HCT116 (cell line): ENCODE measurements at regions not wholly inside any gene's neighbourhood (a gene's known extent, or its start where the extent isn't known, plus 50 kb on each side); places are given as distances from the start of the nearest gene placed in this dataset.

ENCODE experiments used
- CBX3 ChIP-seq: IDR thresholded peaks from 2 replicates; pipeline ENCODE4 v1.6.1; 2012; ENCODE audit warnings: low read depth
- CEBPB ChIP-seq: IDR thresholded peaks from 2 replicates; pipeline ENCODE4 v1.6.1; 2012; ENCODE audit warnings: low read depth
- EGR1 ChIP-seq: IDR thresholded peaks from 2 replicates; pipeline ENCODE4 v1.6.1; 2012; ENCODE audit warnings: low read depth
- EZH2 ChIP-seq: fragments of 200-600 bp; sonication (generic); IDR thresholded peaks from 2 replicates; pipeline ENCODE4 v1.6.1; 2017; ENCODE audit warnings: antibody characterized with exemption, mixed run types
- EZH2phosphoT487 ChIP-seq: fragments of 200-600 bp; IDR thresholded peaks from 2 replicates; pipeline ENCODE4 v1.6.1; 2018; ENCODE audit warnings: antibody characterized with exemption, borderline replicate concordance
- POLR2A ChIP-seq: IDR thresholded peaks from 2 replicates; pipeline ENCODE4 v1.7.0; 2011; ENCODE audit warnings: borderline replicate concordance; ENCODE audit not compliant: insufficient read depth, insufficient read length; ENCODE audit errors: extremely low read depth
- POLR2AphosphoS5 ChIP-seq: IDR thresholded peaks from 2 replicates; pipeline ENCODE4 v1.6.1; 2011; ENCODE audit warnings: mild to moderate bottlenecking, low read depth, low read length, moderate library complexity
- SIN3A ChIP-seq: IDR thresholded peaks from 2 replicates; pipeline ENCODE4 v1.6.1; 2012; ENCODE audit warnings: low read depth
- YY1 ChIP-seq: IDR thresholded peaks from 2 replicates; pipeline ENCODE4 v1.6.1; 2011; ENCODE audit warnings: low read length, low read depth, moderate library complexity, mild to moderate bottlenecking; ENCODE audit not compliant: insufficient replicate concordance; ENCODE audit errors: extremely low read depth
- ZNF274 ChIP-seq: fragments of 200-500 bp; sonication (Bioruptor generic); IDR thresholded peaks from 2 replicates; pipeline ENCODE4 v1.6.1; 2014; ENCODE audit warnings: mild to moderate bottlenecking, low read depth, low read length, inconsistent platforms
- TF ChIP-seq, protein P1 (sequence below), 3 experiments: fragments of 200-600 bp in 1 of 3; sonication (generic) in 1 of 3; IDR thresholded peaks in 2 of 3; conservative IDR thresholded peaks in 1 of 3; 2 replicates each; pipeline ENCODE4 v1.5.1; 2012 to 2017; ENCODE audit warnings: low read depth in 2 of 3, low read length in 2 of 3, antibody characterized with exemption in 1 of 3, borderline replicate concordance in 1 of 3, control low read depth in 1 of 3, mild to moderate bottlenecking in 1 of 3, mixed read lengths in 1 of 3, mixed run types in 1 of 3, moderate library complexity in 1 of 3; ENCODE audit not compliant: insufficient read depth in 1 of 3
- TF ChIP-seq, protein P2 (sequence below): IDR thresholded peaks from 2 replicates; pipeline ENCODE4 v1.6.1; 2012; ENCODE audit warnings: low read depth
- TF ChIP-seq, protein P3 (sequence below): IDR thresholded peaks from 2 replicates; pipeline ENCODE4 v1.6.1; 2011; ENCODE audit warnings: mild to moderate bottlenecking, low read length, moderate library complexity; ENCODE audit not compliant: insufficient replicate concordance; ENCODE audit errors: extremely low read depth

DNA sequence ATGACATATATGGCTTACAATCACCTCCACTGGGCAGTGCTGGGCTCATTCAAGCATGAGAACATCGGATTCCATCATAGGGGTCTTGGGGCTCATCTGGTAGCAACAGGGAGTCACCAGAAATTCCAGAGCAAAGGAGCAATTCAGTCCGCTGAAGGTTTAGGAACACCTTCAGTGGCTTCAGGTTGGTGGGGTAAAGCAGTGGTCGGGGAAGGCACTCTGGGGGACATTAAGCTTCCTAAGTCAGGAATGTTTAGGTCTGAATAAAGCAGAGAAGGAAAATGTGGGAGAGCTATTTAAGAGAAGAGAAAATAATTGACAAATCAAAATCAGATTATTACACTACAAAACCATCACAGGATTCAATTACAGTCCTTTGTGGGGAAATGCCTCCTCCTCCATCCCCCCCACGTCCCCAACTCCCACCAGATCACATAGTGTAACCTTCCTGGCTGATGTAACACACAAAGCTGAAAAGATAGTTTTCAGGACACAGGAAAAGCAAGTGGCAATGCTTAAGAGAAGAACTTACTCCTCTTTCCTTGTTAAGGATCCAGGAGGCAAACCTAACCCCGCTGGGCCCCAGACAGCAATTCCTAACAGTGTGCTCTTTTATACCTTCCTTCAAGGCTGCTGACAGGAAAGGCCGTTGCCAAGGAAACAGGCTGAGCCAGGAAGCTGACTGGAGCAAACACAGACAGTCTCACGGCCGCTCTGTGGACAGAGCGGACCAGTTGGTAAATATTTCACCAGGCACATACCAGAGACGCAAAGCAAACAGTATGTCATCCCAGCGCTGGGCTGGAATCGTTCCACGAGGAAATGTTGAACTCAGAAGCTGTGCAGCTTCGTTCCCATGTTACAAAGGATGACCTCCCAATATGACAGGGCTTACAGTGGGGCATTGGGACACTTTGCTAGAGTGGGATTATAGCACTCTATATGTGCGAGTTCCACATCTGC lies 57.5 kb upstream of the LMCD1 start:
- TF ChIP-seq EGR1 (no peak), POLR2AphosphoS5 (no peak), YY1 (no peak), CEBPB (no peak), EZH2 (no peak), ZNF274 (no peak), CBX3 (no peak), POLR2A (no peak), SIN3A (no peak), EZH2phosphoT487 (no peak)
- TF ChIP-seq, protein P1, sequence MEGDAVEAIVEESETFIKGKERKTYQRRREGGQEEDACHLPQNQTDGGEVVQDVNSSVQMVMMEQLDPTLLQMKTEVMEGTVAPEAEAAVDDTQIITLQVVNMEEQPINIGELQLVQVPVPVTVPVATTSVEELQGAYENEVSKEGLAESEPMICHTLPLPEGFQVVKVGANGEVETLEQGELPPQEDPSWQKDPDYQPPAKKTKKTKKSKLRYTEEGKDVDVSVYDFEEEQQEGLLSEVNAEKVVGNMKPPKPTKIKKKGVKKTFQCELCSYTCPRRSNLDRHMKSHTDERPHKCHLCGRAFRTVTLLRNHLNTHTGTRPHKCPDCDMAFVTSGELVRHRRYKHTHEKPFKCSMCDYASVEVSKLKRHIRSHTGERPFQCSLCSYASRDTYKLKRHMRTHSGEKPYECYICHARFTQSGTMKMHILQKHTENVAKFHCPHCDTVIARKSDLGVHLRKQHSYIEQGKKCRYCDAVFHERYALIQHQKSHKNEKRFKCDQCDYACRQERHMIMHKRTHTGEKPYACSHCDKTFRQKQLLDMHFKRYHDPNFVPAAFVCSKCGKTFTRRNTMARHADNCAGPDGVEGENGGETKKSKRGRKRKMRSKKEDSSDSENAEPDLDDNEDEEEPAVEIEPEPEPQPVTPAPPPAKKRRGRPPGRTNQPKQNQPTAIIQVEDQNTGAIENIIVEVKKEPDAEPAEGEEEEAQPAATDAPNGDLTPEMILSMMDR (IDR thresholded peaks at IDR 0.05 in 2 of 3, conservative IDR thresholded peaks at IDR 0.05 in 1 of 3; ENCODE audit: borderline replicate concordance in 1 of 3, insufficient read depth in 1 of 3, low read depth in 2 of 3, low read length in 2 of 3) = no peak
- TF ChIP-seq, protein P2, sequence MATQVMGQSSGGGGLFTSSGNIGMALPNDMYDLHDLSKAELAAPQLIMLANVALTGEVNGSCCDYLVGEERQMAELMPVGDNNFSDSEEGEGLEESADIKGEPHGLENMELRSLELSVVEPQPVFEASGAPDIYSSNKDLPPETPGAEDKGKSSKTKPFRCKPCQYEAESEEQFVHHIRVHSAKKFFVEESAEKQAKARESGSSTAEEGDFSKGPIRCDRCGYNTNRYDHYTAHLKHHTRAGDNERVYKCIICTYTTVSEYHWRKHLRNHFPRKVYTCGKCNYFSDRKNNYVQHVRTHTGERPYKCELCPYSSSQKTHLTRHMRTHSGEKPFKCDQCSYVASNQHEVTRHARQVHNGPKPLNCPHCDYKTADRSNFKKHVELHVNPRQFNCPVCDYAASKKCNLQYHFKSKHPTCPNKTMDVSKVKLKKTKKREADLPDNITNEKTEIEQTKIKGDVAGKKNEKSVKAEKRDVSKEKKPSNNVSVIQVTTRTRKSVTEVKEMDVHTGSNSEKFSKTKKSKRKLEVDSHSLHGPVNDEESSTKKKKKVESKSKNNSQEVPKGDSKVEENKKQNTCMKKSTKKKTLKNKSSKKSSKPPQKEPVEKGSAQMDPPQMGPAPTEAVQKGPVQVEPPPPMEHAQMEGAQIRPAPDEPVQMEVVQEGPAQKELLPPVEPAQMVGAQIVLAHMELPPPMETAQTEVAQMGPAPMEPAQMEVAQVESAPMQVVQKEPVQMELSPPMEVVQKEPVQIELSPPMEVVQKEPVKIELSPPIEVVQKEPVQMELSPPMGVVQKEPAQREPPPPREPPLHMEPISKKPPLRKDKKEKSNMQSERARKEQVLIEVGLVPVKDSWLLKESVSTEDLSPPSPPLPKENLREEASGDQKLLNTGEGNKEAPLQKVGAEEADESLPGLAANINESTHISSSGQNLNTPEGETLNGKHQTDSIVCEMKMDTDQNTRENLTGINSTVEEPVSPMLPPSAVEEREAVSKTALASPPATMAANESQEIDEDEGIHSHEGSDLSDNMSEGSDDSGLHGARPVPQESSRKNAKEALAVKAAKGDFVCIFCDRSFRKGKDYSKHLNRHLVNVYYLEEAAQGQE = no peak
- TF ChIP-seq, protein P3, sequence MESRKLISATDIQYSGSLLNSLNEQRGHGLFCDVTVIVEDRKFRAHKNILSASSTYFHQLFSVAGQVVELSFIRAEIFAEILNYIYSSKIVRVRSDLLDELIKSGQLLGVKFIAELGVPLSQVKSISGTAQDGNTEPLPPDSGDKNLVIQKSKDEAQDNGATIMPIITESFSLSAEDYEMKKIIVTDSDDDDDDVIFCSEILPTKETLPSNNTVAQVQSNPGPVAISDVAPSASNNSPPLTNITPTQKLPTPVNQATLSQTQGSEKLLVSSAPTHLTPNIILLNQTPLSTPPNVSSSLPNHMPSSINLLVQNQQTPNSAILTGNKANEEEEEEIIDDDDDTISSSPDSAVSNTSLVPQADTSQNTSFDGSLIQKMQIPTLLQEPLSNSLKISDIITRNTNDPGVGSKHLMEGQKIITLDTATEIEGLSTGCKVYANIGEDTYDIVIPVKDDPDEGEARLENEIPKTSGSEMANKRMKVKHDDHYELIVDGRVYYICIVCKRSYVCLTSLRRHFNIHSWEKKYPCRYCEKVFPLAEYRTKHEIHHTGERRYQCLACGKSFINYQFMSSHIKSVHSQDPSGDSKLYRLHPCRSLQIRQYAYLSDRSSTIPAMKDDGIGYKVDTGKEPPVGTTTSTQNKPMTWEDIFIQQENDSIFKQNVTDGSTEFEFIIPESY = no peak
